SU-DHL-6 (cell line): ENCODE measurements at regions not wholly inside any gene's neighbourhood (a gene's known extent, or its start where the extent isn't known, plus 50 kb on each side); places are given as distances from the start of the nearest gene placed in this dataset.

ENCODE experiments used
- CTCF ChIP-seq: fragments of 200-600 bp; sonication (generic); IDR thresholded peaks from one replicate; pipeline ENCODE4 v1.5.1; 2017; ENCODE audit warnings: antibody characterized with exemption, mild to moderate bottlenecking, low read length, moderate library complexity; ENCODE audit not compliant: insufficient read depth, poor library complexity, severe bottlenecking
- EZH2phosphoT487 ChIP-seq: fragments of 200-600 bp; sonication (generic), shearing (Covaris generic); conservative IDR thresholded peaks from 2 replicates; pipeline ENCODE4 v1.6.1; 2018; ENCODE audit warnings: mild to moderate bottlenecking, antibody characterized with exemption, low read length, moderate library complexity, mixed read lengths

- TF ChIP-seq EZH2phosphoT487 (no peak), CTCF (no peak)
Observed at GRCh38 chr2:147440734-147441133, 404.1 kb upstream of the ACVR2A start.
